HCT116 (cell line): ENCODE measurements at regions not wholly inside any gene's neighbourhood (a gene's known extent, or its start where the extent isn't known, plus 50 kb on each side); places are given as distances from the start of the nearest gene placed in this dataset.

Source experiments
- CTCF ChIP-seq, 3 experiments: fragments of 200-600 bp in 1 of 3; sonication (generic) in 1 of 3; IDR thresholded peaks in 2 of 3; conservative IDR thresholded peaks in 1 of 3; 2 replicates each; pipeline ENCODE4 v1.5.1; 2012 to 2017; ENCODE audit warnings: low read depth in 2 of 3, low read length in 2 of 3, antibody characterized with exemption in 1 of 3, borderline replicate concordance in 1 of 3, control low read depth in 1 of 3, mild to moderate bottlenecking in 1 of 3, mixed read lengths in 1 of 3, mixed run types in 1 of 3, moderate library complexity in 1 of 3; ENCODE audit not compliant: insufficient read depth in 1 of 3
- EGR1 ChIP-seq: IDR thresholded peaks from 2 replicates; pipeline ENCODE4 v1.6.1; 2012; ENCODE audit warnings: low read depth
- EZH2 ChIP-seq: fragments of 200-600 bp; sonication (generic); IDR thresholded peaks from 2 replicates; pipeline ENCODE4 v1.6.1; 2017; ENCODE audit warnings: antibody characterized with exemption, mixed run types
- EZH2phosphoT487 ChIP-seq: fragments of 200-600 bp; IDR thresholded peaks from 2 replicates; pipeline ENCODE4 v1.6.1; 2018; ENCODE audit warnings: antibody characterized with exemption, borderline replicate concordance
- JUND ChIP-seq: IDR thresholded peaks from 2 replicates; pipeline ENCODE4 v1.6.1; 2012
- MAX ChIP-seq: IDR thresholded peaks from 2 replicates; pipeline ENCODE4 v1.6.1; 2012
- POLR2A ChIP-seq: IDR thresholded peaks from 2 replicates; pipeline ENCODE4 v1.7.0; 2011; ENCODE audit warnings: borderline replicate concordance; ENCODE audit not compliant: insufficient read depth, insufficient read length; ENCODE audit errors: extremely low read depth
- POLR2AphosphoS5 ChIP-seq: IDR thresholded peaks from 2 replicates; pipeline ENCODE4 v1.6.1; 2011; ENCODE audit warnings: mild to moderate bottlenecking, low read depth, low read length, moderate library complexity
- RAD21 ChIP-seq: IDR thresholded peaks from 2 replicates; pipeline ENCODE4 v1.6.1; 2012; ENCODE audit warnings: low read depth, mild to moderate bottlenecking
- REST ChIP-seq: IDR thresholded peaks from 2 replicates; pipeline ENCODE4 v1.6.1; 2012; ENCODE audit warnings: low read depth
- SRF ChIP-seq: IDR thresholded peaks from 2 replicates; pipeline ENCODE4 v1.6.1; 2012; ENCODE audit warnings: low read depth
- YY1 ChIP-seq: IDR thresholded peaks from 2 replicates; pipeline ENCODE4 v1.6.1; 2011; ENCODE audit warnings: low read length, low read depth, moderate library complexity, mild to moderate bottlenecking; ENCODE audit not compliant: insufficient replicate concordance; ENCODE audit errors: extremely low read depth
- ZNF274 ChIP-seq: fragments of 200-500 bp; sonication (Bioruptor generic); IDR thresholded peaks from 2 replicates; pipeline ENCODE4 v1.6.1; 2014; ENCODE audit warnings: mild to moderate bottlenecking, low read depth, low read length, inconsistent platforms

- TF ChIP-seq JUND (no peak), YY1 (no peak), POLR2AphosphoS5 (no peak), EZH2 (no peak), REST (no peak), CTCF (IDR thresholded peaks at IDR 0.05 in 2 of 3, conservative IDR thresholded peaks at IDR 0.05 in 1 of 3; ENCODE audit: borderline replicate concordance in 1 of 3, insufficient read depth in 1 of 3, low read depth in 2 of 3, low read length in 2 of 3) (no peak), POLR2A (no peak), EZH2phosphoT487 (no peak), EGR1 (no peak), SRF (no peak), MAX (no peak), ZNF274 (no peak), RAD21 (no peak)
Measured at GRCh38 chr20:55132523-55132922, 657.1 kb downstream of the DOK5 start.
